SU-DHL-6 (cell line): ENCODE measurements at regions not wholly inside any gene's neighbourhood (a gene's known extent, or its start where the extent isn't known, plus 50 kb on each side); places are given as distances from the start of the nearest gene placed in this dataset.

Source experiments
- H2AFZ ChIP-seq: fragments of 200-600 bp; sonication (generic); 2 replicates; pipeline ENCODE4 v1.6.1; 2014; ENCODE audit warnings: low read depth, mild to moderate bottlenecking, moderate library complexity, mixed read lengths, antibody characterized with exemption, low read length; ENCODE audit not compliant: severe bottlenecking
- H3F3A ChIP-seq: fragments of 200-600 bp; shearing (Covaris generic); 2 replicates; pipeline ENCODE4 v1.6.0; 2016; ENCODE audit warnings: antibody characterized with exemption, mild to moderate bottlenecking; ENCODE audit not compliant: insufficient read depth
- H3K27ac ChIP-seq: fragments of 200-600 bp; sonication (generic); 2 replicates; pipeline ENCODE4 v1.5.1; 2016; ENCODE audit warnings: low read depth, mild to moderate bottlenecking, low read length, moderate library complexity, mixed read lengths
- H3K27me3 ChIP-seq: fragments of 200-600 bp; sonication (generic), shearing (Covaris generic); 2 replicates; pipeline ENCODE4 v1.6.0; 2014; ENCODE audit warnings: mild to moderate bottlenecking, low read length
- H3K36me3 ChIP-seq: fragments of 200-600 bp; sonication (generic); 2 replicates; pipeline ENCODE4 v1.6.1; 2014; ENCODE audit warnings: mild to moderate bottlenecking, low read length, mixed read lengths
- H3K4me2 ChIP-seq: fragments of 300-600, 200-600 bp; shearing (Covaris generic), sonication (generic); 2 replicates; pipeline ENCODE4 v1.6.0; 2014; ENCODE audit warnings: low read length, low read depth, mild to moderate bottlenecking; ENCODE audit not compliant: poor library complexity, severe bottlenecking
- H3K4me3 ChIP-seq: fragments of 200-600 bp; sonication (generic); 2 replicates; pipeline ENCODE4 v1.5.1; 2014; ENCODE audit warnings: antibody characterized with exemption, low read length, mild to moderate bottlenecking, mixed read lengths; ENCODE audit not compliant: insufficient read depth, poor library complexity, severe bottlenecking
- H3K79me2 ChIP-seq: fragments of 200-600 bp; sonication (generic); 2 replicates; pipeline ENCODE4 v1.6.1; 2014; ENCODE audit warnings: mild to moderate bottlenecking, low read length, moderate library complexity; ENCODE audit not compliant: insufficient read depth
- H3K9ac ChIP-seq: fragments of 200-600 bp; sonication (generic); 2 replicates; pipeline ENCODE4 v1.7.0; 2014; ENCODE audit warnings: mild to moderate bottlenecking, low read length
- H3K9me2 ChIP-seq: fragments of 200-600 bp; sonication (generic); replicated peaks from 2 replicates; pipeline ENCODE4 v1.6.1; 2014; ENCODE audit warnings: low read length; ENCODE audit not compliant: insufficient read depth
- H3K9me3 ChIP-seq: fragments of 200-600 bp; sonication (generic); 2 replicates; pipeline ENCODE4 v1.6.1; 2014; ENCODE audit warnings: low read length, mixed read lengths; ENCODE audit not compliant: insufficient read depth
- H4K20me1 ChIP-seq: fragments of 200-600 bp; sonication (generic); 2 replicates; pipeline ENCODE4 v1.6.1; 2014; ENCODE audit warnings: low read depth, mild to moderate bottlenecking, antibody characterized with exemption, low read length, moderate library complexity, mixed read lengths
- EZH2phosphoT487 ChIP-seq: fragments of 200-600 bp; sonication (generic), shearing (Covaris generic); conservative IDR thresholded peaks from 2 replicates; pipeline ENCODE4 v1.6.1; 2018; ENCODE audit warnings: mild to moderate bottlenecking, antibody characterized with exemption, low read length, moderate library complexity, mixed read lengths
- TF ChIP-seq, protein P1 (sequence below): fragments of 200-600 bp; sonication (generic); IDR thresholded peaks from one replicate; pipeline ENCODE4 v1.5.1; 2017; ENCODE audit warnings: antibody characterized with exemption, mild to moderate bottlenecking, low read length, moderate library complexity; ENCODE audit not compliant: insufficient read depth, poor library complexity, severe bottlenecking

DNA sequence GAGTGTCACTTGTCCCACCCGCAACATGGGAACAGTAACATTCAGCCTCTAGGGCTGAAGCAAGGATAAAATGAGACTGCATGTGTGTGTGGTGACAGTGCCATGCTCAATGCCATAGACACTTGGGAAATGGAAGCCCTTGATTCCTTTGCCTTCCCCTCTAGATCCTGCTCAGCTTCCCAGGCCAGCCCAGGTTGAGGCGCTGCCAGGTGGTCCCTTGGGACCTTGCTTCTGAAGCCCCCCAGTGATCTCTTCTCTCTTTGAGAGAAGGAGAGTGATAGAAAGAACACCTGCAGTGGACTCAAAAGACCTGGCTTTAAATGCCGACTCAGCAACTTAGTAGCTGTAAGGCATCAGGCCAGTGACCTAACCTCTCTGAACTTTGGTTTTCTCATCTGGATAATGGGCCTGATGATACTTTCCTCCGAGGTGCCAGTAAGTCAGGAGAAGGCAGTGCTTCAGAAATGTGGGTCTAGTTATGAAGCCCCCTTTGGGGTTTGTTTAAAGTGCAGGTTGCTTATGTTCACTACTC lies 144.5 kb downstream of the RPLP1 start:
- H4K20me1 ChIP-seq, result no peaks in the 10 kb centered on the region
- no peaks in the 10 kb centered on the region for H3K36me3 ChIP-seq
- TF ChIP-seq EZH2phosphoT487, result no peak
- TF ChIP-seq, protein P1, sequence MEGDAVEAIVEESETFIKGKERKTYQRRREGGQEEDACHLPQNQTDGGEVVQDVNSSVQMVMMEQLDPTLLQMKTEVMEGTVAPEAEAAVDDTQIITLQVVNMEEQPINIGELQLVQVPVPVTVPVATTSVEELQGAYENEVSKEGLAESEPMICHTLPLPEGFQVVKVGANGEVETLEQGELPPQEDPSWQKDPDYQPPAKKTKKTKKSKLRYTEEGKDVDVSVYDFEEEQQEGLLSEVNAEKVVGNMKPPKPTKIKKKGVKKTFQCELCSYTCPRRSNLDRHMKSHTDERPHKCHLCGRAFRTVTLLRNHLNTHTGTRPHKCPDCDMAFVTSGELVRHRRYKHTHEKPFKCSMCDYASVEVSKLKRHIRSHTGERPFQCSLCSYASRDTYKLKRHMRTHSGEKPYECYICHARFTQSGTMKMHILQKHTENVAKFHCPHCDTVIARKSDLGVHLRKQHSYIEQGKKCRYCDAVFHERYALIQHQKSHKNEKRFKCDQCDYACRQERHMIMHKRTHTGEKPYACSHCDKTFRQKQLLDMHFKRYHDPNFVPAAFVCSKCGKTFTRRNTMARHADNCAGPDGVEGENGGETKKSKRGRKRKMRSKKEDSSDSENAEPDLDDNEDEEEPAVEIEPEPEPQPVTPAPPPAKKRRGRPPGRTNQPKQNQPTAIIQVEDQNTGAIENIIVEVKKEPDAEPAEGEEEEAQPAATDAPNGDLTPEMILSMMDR, result no peak
- no peak overlapping the region for H3K9ac ChIP-seq
- no peaks in the 10 kb centered on the region for H3K79me2 ChIP-seq
- no peaks in the 10 kb centered on the region for H3F3A ChIP-seq
- no peak overlapping the region for H3K4me2 ChIP-seq
- H3K9me2 ChIP-seq, result no peaks in the 10 kb centered on the region
- H2AFZ ChIP-seq, result no peak overlapping the region
- H3K4me3 ChIP-seq, result no peak overlapping the region
- no peaks in the 10 kb centered on the region for H3K27me3 ChIP-seq
- no peak overlapping the region for H3K27ac ChIP-seq
- H3K9me3 ChIP-seq, result no peaks in the 10 kb centered on the region

DNA sequence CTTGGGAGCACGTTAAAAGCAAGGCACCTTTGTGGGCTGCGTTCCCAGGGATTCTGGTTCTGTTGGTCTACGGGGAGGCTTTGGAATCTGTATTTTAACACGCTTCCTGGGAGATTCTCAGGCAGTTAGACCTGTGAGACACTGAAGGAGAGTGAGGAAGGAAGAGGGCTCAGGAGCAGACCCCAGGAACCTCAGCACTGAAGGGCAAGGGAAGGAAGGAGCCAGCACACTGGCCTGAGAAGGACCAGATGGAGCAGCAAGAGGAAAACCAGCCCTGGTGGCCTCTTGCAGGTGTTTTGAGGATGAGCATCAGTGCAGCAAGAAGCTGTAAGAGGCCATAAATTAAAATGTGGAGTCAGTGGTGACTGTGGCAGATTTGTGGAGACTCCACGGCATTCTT lies 146.7 kb downstream of the RPLP1 start:
- Histone ChIP-seq H3K9me3 (no peaks in the 10 kb centered on the region), H3F3A (no peaks in the 10 kb centered on the region), H3K79me2 (no peaks in the 10 kb centered on the region), H3K9me2 (no peaks in the 10 kb centered on the region), H3K4me3 (no peak overlapping the region), H3K9ac (no peak overlapping the region), H4K20me1 (no peaks in the 10 kb centered on the region), H3K27ac (no peak overlapping the region), H3K36me3 (no peaks in the 10 kb centered on the region), H2AFZ (no peak overlapping the region), H3K27me3 (no peaks in the 10 kb centered on the region), H3K4me2 (no peak overlapping the region)
- TF ChIP-seq, protein P1, result no peak
- no peak for TF ChIP-seq EZH2phosphoT487

DNA sequence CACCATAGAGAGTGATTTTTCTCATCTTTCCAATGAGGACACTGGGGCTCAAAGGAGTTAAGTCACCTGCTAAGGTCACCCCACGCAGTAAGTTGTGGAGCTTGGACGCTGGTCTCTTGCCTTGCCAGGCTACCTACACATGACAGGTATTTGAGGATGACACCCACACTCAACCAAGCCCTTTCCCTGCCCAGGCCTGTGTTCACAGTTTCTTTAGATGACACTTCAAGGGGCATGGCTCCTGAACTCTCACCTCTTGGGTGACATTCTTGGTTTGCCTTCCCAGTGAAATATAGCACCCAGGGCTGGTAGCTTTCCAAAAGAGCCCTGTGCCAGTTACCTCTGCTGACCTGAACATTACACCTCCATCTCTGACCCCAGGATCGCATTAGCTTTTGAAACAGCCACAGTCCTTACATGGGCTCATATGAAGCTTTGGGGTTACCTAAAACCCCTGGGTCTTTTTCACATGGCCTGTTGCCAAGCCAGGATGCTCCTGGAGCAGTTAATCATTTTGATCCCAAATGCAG lies 148.0 kb downstream of the RPLP1 start:
- H3K9me3 ChIP-seq, result no peaks in the 10 kb centered on the region
- no peaks in the 10 kb centered on the region for H3K9me2 ChIP-seq
- no peak overlapping the region for H3K9ac ChIP-seq
- H3K4me3 ChIP-seq, result no peak overlapping the region
- H4K20me1 ChIP-seq, result no peaks in the 10 kb centered on the region
- H3K79me2 ChIP-seq, result no peaks in the 10 kb centered on the region
- no peaks in the 10 kb centered on the region for H3K27me3 ChIP-seq
- H3K36me3 ChIP-seq, result no peaks in the 10 kb centered on the region
- no peak overlapping the region for H3K27ac ChIP-seq
- no peaks in the 10 kb centered on the region for H3F3A ChIP-seq
- no peak overlapping the region for H2AFZ ChIP-seq
- TF ChIP-seq, protein P1, result no peak
- no peak overlapping the region for H3K4me2 ChIP-seq
